ENCODE measurements at regions not wholly inside any gene's neighbourhood (a gene's known extent, or its start where the extent isn't known, plus 50 kb on each side); places are given as distances from the start of the nearest gene placed in this dataset.

DNA sequence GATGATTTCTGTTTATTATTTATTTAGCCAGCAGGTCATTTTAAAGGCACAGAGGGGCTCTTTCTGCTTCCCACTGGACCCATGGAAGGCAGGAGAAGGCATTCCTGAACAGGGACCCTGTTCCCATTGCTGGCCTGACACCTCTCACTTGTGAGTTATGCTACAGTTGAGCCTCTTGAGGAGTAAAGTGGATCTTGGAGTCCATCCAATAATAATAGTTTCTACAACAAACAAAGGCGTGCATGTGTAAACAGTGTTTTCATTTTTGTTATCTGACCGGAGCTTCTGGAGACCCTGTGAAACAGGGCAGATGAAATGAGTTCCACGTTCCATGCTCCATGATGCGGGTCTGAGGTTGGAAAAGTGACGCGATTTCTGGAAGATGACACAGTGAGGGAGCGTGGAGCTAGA lies 127.3 kb upstream of the HABP2 start:
- TF ChIP-seq, protein P1, sequence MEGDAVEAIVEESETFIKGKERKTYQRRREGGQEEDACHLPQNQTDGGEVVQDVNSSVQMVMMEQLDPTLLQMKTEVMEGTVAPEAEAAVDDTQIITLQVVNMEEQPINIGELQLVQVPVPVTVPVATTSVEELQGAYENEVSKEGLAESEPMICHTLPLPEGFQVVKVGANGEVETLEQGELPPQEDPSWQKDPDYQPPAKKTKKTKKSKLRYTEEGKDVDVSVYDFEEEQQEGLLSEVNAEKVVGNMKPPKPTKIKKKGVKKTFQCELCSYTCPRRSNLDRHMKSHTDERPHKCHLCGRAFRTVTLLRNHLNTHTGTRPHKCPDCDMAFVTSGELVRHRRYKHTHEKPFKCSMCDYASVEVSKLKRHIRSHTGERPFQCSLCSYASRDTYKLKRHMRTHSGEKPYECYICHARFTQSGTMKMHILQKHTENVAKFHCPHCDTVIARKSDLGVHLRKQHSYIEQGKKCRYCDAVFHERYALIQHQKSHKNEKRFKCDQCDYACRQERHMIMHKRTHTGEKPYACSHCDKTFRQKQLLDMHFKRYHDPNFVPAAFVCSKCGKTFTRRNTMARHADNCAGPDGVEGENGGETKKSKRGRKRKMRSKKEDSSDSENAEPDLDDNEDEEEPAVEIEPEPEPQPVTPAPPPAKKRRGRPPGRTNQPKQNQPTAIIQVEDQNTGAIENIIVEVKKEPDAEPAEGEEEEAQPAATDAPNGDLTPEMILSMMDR (IDR thresholded peaks at IDR 0.05; ENCODE audit: unreplicated experiment) = no peak
- Mint-ChIP-seq H3K27ac (ENCODE audit: low read depth, unreplicated experiment) (no peak overlapping the region), H3K4me3 (ENCODE audit: unreplicated experiment) (no peak overlapping the region), H3K36me3 (ENCODE audit: insufficient read depth, unreplicated experiment) (peaks cover under 1% of the 10 kb centered on the region), H3K9me3 (ENCODE audit: unreplicated experiment) (peaks cover 13% of the 10 kb centered on the region), H3K27me3 (ENCODE audit: insufficient read depth, unreplicated experiment) (peaks cover 58% of the 10 kb centered on the region), H3K4me1 (ENCODE audit: insufficient read depth, unreplicated experiment) (no peaks in the 10 kb centered on the region)
- CTCF ChIA-PET = interaction anchor here (1.0 to 1.6 kb wide), 2 partner anchors 10 to 29 kb away, joined by 3 read pairs; no protein-coding TSS in a partner anchor
- intact Hi-C loops (cut with micrococcal nuclease) = no loop called here
- POLR2A ChIA-PET = no interaction called here
- DNase-seq (ENCODE audit: unreplicated experiment) = peak; percentile 4
- BruUV-seq (replicated peaks) = no TSS peak

- H3K27me3 Mint-ChIP-seq (ENCODE audit: insufficient read depth, unreplicated experiment) = peaks cover 61% of the 10 kb centered on the region
These were observed 126.5 kb upstream of the HABP2 start for GRCh38 chr10:113426181-113426877.

DNA sequence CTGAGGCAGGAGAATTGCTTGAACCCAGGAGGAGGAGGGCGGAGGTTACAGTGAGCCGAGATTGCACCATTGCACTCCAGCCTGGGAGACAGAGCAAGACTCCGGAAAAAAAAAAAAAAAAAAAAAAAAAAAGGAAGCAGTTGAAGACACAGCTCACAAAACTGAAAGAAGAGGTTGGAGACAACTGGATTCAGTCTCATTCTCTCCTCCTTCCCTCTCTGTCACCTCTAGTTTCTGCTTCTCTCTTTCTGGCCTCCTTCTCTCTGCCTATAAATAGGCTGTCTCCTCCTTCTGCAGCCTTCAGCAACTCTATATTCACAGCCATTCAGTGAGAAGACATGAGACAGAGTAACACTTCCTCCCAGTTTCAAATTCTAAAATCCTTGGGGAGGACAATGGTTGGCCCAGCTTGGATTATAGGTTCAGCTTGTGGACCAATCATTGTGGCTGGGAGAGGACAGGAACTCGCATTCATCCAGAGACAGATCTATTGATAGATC lies 125.6 kb upstream of the HABP2 start:
- peaks cover 7% of the 10 kb centered on the region for H3K9me3 Mint-ChIP-seq (ENCODE audit: unreplicated experiment)
- H3K27ac Mint-ChIP-seq (ENCODE audit: low read depth, unreplicated experiment) = no peak overlapping the region
- BruUV-seq (replicated peaks) = no TSS peak
- H3K36me3 Mint-ChIP-seq (ENCODE audit: insufficient read depth, unreplicated experiment) = no peaks in the 10 kb centered on the region
- no peak overlapping the region for H3K4me3 Mint-ChIP-seq (ENCODE audit: unreplicated experiment)
- TF ChIP-seq, protein P1 (IDR thresholded peaks at IDR 0.05; ENCODE audit: unreplicated experiment) = no peak
- DNase-seq (ENCODE audit: unreplicated experiment) = no peak
- no peaks in the 10 kb centered on the region for H3K4me1 Mint-ChIP-seq (ENCODE audit: insufficient read depth, unreplicated experiment)
- ChIA-PET POLR2A (interaction anchor here (0.5 kb wide), 1 partner anchor 90 kb away, joined by 3 read pairs; no protein-coding TSS in a partner anchor), CTCF (interaction anchor here (0.5 to 1.6 kb wide), 2 partner anchors 12 to 1790 kb away, joined by 3 read pairs; no protein-coding TSS in a partner anchor)
- intact Hi-C loops (cut with micrococcal nuclease) = no loop called here
- H3K27me3 Mint-ChIP-seq (ENCODE audit: insufficient read depth, unreplicated experiment) = peaks cover 61% of the 10 kb centered on the region

More at GRCh38 chr10:113426181-113426877, 126.5 kb upstream of the HABP2 start:
- no peak for DNase-seq (ENCODE audit: unreplicated experiment)
- Mint-ChIP-seq H3K4me3 (ENCODE audit: unreplicated experiment) (no peak overlapping the region), H3K36me3 (ENCODE audit: insufficient read depth, unreplicated experiment) (no peaks in the 10 kb centered on the region), H3K27ac (ENCODE audit: low read depth, unreplicated experiment) (no peak overlapping the region), H3K4me1 (ENCODE audit: insufficient read depth, unreplicated experiment) (no peaks in the 10 kb centered on the region), H3K9me3 (ENCODE audit: unreplicated experiment) (peaks cover 11% of the 10 kb centered on the region)
- POLR2A ChIA-PET = no interaction called here
- TF ChIP-seq, protein P1 (IDR thresholded peaks at IDR 0.05; ENCODE audit: unreplicated experiment) = no peak
- CTCF ChIA-PET = interaction anchor here (0.6 to 1.6 kb wide), 3 partner anchors 11 to 43 kb away, joined by 3 read pairs; no protein-coding TSS in a partner anchor
- BruUV-seq (replicated peaks) = no TSS peak
- intact Hi-C loops (cut with micrococcal nuclease) = no loop called here

DNA sequence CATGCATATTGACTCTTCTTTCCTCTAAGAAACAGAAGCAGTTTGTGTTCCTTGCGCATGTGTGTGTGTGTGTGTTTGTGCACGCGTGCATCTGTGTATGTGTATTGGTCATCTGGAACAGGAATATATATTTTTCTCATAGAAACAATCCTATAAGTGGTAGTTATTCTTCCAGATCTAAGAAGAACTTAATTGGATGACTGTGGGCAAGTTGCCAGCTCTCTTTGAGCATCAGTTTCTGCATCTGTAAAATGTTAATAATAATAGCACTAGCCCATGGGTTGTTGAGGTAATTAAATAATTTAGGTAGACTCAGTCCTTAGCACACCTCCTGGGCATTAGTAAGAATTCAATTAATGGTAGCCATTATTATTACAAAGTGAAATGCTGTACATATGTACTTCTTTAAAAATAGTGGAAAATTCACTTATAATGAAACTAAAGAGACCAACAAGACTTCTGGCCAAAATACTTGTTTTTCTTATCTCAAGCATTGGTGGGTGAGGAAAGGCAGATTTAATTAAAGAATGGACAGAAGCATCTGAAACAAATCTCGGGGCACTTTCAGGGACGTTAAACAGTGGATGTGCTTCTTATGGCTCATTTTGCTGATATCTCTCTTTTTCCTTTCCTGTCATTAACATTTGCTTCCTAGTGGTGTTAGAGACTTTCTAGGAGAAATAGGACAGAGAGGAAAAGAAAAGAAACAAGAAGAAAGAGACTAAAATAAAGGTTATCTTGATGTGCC lies 124.9 kb upstream of the HABP2 start:
- H3K9me3 Mint-ChIP-seq (ENCODE audit: unreplicated experiment) = peaks cover 7% of the 10 kb centered on the region
- no peaks in the 10 kb centered on the region for H3K4me1 Mint-ChIP-seq (ENCODE audit: insufficient read depth, unreplicated experiment)
- no TSS peak for BruUV-seq (replicated peaks)
- TF ChIP-seq, protein P1 (IDR thresholded peaks at IDR 0.05; ENCODE audit: unreplicated experiment) = no peak
- intact Hi-C loops (cut with micrococcal nuclease) = no loop called here
- DNase-seq (ENCODE audit: unreplicated experiment) = no peak
- ChIA-PET POLR2A (interaction anchor here (0.5 kb wide), 1 partner anchor 90 kb away, joined by 3 read pairs; no protein-coding TSS in a partner anchor), CTCF (no interaction called here)
- H3K27me3 Mint-ChIP-seq (ENCODE audit: insufficient read depth, unreplicated experiment) = peaks cover 66% of the 10 kb centered on the region
- H3K4me3 Mint-ChIP-seq (ENCODE audit: unreplicated experiment) = no peak overlapping the region
- H3K36me3 Mint-ChIP-seq (ENCODE audit: insufficient read depth, unreplicated experiment) = no peaks in the 10 kb centered on the region
- no peak overlapping the region for H3K27ac Mint-ChIP-seq (ENCODE audit: low read depth, unreplicated experiment)
